NB4 (cell line): ENCODE measurements at regions not wholly inside any gene's neighbourhood (a gene's known extent, or its start where the extent isn't known, plus 50 kb on each side); places are given as distances from the start of the nearest gene placed in this dataset.

Experiments used
- DNase-seq: peaks from one replicate; pipeline ENCODE4 v3.0.0; 2010; ENCODE audit warnings: low read depth
- H3K4me3 ChIP-seq: one replicate; pipeline ENCODE4 v1.5.1; 2011; ENCODE audit warnings: mild to moderate bottlenecking, low read depth, low read length, moderate library complexity
- CTCF ChIP-seq: IDR thresholded peaks from one replicate; pipeline ENCODE4 v1.5.1; 2012; ENCODE audit warnings: low read depth, low read length
- MYC ChIP-seq: IDR thresholded peaks from 2 replicates; pipeline ENCODE4 v1.6.1; 2011; ENCODE audit warnings: low read depth, low read length
- POLR2A ChIP-seq: IDR thresholded peaks from 2 replicates; pipeline ENCODE4 v1.6.1; 2011; ENCODE audit warnings: mild to moderate bottlenecking; ENCODE audit not compliant: insufficient read length; ENCODE audit errors: extremely low read depth
- TF ChIP-seq, protein P1 (sequence below): IDR thresholded peaks from 2 replicates; pipeline ENCODE4 v1.6.1; 2011; ENCODE audit warnings: low read depth, low read length

DNA sequence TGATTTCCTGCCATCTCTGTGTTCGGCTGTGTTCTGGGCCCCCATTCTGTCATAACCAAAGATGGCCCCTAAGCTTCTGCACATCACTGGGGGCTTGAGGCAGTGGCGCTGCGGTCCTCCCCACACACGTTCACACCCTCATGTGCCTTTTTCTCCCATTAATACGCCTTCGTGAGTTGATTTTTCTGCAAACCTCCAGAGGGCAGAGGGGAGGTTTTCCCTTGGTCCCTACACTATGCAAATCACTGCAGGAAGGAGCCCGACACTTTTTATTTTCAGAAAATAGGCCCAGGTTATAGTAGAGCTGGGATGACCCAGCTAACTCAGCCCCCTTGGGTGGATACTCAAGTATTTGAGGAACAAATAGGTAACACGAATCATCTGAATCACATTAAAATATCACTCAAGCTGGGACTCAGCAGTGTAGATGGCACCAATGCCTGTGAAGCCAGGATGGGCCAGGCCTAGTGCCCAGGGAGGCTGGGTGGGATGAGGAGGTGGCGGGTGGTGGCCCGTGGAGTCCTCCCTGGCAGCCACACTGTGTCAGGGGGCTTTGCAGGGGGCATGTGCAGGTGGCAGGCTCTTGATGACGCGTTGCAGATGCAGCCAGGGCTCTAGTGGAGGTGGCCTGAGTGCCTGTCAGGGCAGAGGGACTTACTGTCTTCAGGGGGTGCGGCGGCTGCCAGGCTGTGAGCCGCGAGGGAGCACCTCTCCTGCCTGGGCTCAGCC is 234.3 kb downstream of the TEX29 start:
- H3K4me3 ChIP-seq = no peak overlapping the region
- TF ChIP-seq CTCF (no peak), MYC (no peak), POLR2A (no peak)
- TF ChIP-seq, protein P1, sequence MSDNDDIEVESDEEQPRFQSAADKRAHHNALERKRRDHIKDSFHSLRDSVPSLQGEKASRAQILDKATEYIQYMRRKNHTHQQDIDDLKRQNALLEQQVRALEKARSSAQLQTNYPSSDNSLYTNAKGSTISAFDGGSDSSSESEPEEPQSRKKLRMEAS = no peak
- no peak for DNase-seq

- DNase-seq = no peak
- TF ChIP-seq, protein P1 = no peak
- no peak for TF ChIP-seq CTCF
- TF ChIP-seq POLR2A = no peak
- TF ChIP-seq MYC = no peak
- H3K4me3 ChIP-seq = no peak overlapping the region
Measured at GRCh38 chr13:111555268-111555808, 234.9 kb downstream of the TEX29 start.

DNA sequence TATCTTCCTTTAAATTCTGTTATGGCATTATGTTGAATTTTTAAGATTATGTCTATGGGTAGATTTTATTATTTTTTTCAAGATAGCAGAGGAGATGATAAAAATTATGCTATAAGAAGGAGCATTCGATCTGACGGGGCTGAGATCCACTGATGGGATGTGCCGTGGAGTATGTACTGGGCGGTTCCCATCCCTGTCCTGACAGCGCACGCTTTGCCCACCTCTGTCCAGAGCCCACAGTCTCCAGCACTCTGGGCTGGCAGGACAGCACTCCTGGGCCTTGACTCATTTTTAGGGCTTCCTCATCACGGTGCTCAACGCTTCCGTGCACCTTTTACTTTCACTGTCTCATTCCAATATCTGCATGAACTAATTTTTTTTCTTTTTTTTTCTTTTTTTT is 235.5 kb downstream of the TEX29 start:
- TF ChIP-seq, protein P1 = no peak
- TF ChIP-seq CTCF (no peak), MYC (no peak), POLR2A (no peak)
- no peak overlapping the region for H3K4me3 ChIP-seq
- DNase-seq = no peak

GRCh38 chr13:111556496-111556895 is 236.1 kb downstream of the TEX29 start:
- TF ChIP-seq, protein P1 = no peak
- TF ChIP-seq POLR2A = no peak
- no peak for TF ChIP-seq CTCF
- TF ChIP-seq MYC = no peak
- no peak overlapping the region for H3K4me3 ChIP-seq
- DNase-seq = no peak

GRCh38 chr13:111557921-111558699 is 237.7 kb downstream of the TEX29 start:
- TF ChIP-seq MYC (no peak), CTCF (no peak), POLR2A (no peak)
- TF ChIP-seq, protein P1 = no peak
- H3K4me3 ChIP-seq = no peak overlapping the region
- no peak for DNase-seq
